Stimulated activated CD4-positive, alpha-beta T cell treated with anti-CD3 and anti-CD28 coated beads, Interleukin-15, amount 100 ng/mL, for 48 hours (primary cell): ENCODE measurements at regions not wholly inside any gene's neighbourhood (a gene's known extent, or its start where the extent isn't known, plus 50 kb on each side); places are given as distances from the start of the nearest gene placed in this dataset.
"Not testable (repeated sequence)": the region's sequence is repeated elsewhere in the genome, so short reads cannot be mapped to it uniquely, and the experiment has no call there.

Experiments used
- DNase-seq, 2 donors: peaks; one replicate each; pipeline ENCODE4 v3.0.0-alpha.2; 2020; ENCODE audit warnings: low read depth in 2 of 2

- DNase-seq: no peak
These were observed 273.1 kb upstream of the ALCAM start for GRCh38 chr3:105093371-105094252.

- DNase-seq: no peak
These were observed 272.1 kb upstream of the ALCAM start for GRCh38 chr3:105094588-105094987.

- no peak for DNase-seq
These were observed 270.6 kb upstream of the ALCAM start for GRCh38 chr3:105096071-105096470.

- no peak for DNase-seq
These were observed 265.1 kb upstream of the ALCAM start for GRCh38 chr3:105101603-105102002.

GRCh38 chr3:105103139-105103538 lies 263.6 kb upstream of the ALCAM start:
- DNase-seq: no peak

GRCh38 chr3:105108823-105109222 lies 257.9 kb upstream of the ALCAM start:
- DNase-seq: no peak

GRCh38 chr3:105118905-105119304 lies 247.8 kb upstream of the ALCAM start:
- no peak for DNase-seq

- no peak for DNase-seq
These were observed 246.8 kb upstream of the ALCAM start for GRCh38 chr3:105119801-105120340.

- DNase-seq: no peak
These were observed 235.8 kb upstream of the ALCAM start for GRCh38 chr3:105130911-105131310.

GRCh38 chr3:105137911-105138310 lies 228.8 kb upstream of the ALCAM start:
- no peak for DNase-seq

GRCh38 chr3:105139881-105140560 lies 226.7 kb upstream of the ALCAM start:
- DNase-seq: no peak

GRCh38 chr3:105140899-105141367 lies 225.8 kb upstream of the ALCAM start:
- DNase-seq: no peak

GRCh38 chr3:105144837-105145236 lies 221.9 kb upstream of the ALCAM start:
- DNase-seq: no peak

- DNase-seq: no peak
These were observed 221.2 kb upstream of the ALCAM start for GRCh38 chr3:105145511-105145910.

GRCh38 chr3:105149197-105149596 lies 217.5 kb upstream of the ALCAM start:
- not testable (repeated sequence) for DNase-seq

- no peak for DNase-seq
These were observed 213.7 kb upstream of the ALCAM start for GRCh38 chr3:105152987-105153386.

GRCh38 chr3:105154692-105155091 lies 212.0 kb upstream of the ALCAM start:
- no peak for DNase-seq

- DNase-seq: no peak
These were observed 209.5 kb upstream of the ALCAM start for GRCh38 chr3:105157067-105157765.

- no peak for DNase-seq
These were observed 209.0 kb upstream of the ALCAM start for GRCh38 chr3:105157766-105158085.

GRCh38 chr3:105158286-105158685 lies 208.4 kb upstream of the ALCAM start:
- DNase-seq: no peak

GRCh38 chr3:105162448-105162847 lies 204.3 kb upstream of the ALCAM start:
- DNase-seq: no peak

- DNase-seq: no peak
These were observed 199.8 kb upstream of the ALCAM start for GRCh38 chr3:105166893-105167292.
